WTC11 (cell line): ENCODE measurements at regions not wholly inside any gene's neighbourhood (a gene's known extent, or its start where the extent isn't known, plus 50 kb on each side); places are given as distances from the start of the nearest gene placed in this dataset.

Source experiments
- ATF6 ChIP-seq: sonication (generic); formaldehyde crosslinking; IDR thresholded peaks from 2 replicates; pipeline ENCODE4 v1.8.1; 2023; ENCODE audit warnings: mild to moderate bottlenecking, missing genetic modification reagents
- CBFB ChIP-seq: sonication (generic); formaldehyde crosslinking; IDR thresholded peaks from 2 replicates; pipeline ENCODE4 v1.8.1; 2022; ENCODE audit warnings: mild to moderate bottlenecking, low read depth, missing genetic modification reagents
- CTCF ChIP-seq: fragments of 200-600 bp; IDR thresholded peaks from 2 replicates; pipeline ENCODE4 v1.8.0; 2022; ENCODE audit warnings: antibody characterized with exemption
- FOXJ3 ChIP-seq: sonication (generic); formaldehyde crosslinking; IDR thresholded peaks from 2 replicates; pipeline ENCODE4 v1.9.0; 2021; ENCODE audit warnings: missing genetic modification reagents, mild to moderate bottlenecking, borderline replicate concordance
- FOXK1 ChIP-seq: sonication (generic); formaldehyde crosslinking; IDR thresholded peaks from 2 replicates; pipeline ENCODE4 v1.8.0; 2022; ENCODE audit warnings: mild to moderate bottlenecking, moderate library complexity, missing genetic modification reagents
- FOXP1 ChIP-seq: sonication (generic); formaldehyde crosslinking; IDR thresholded peaks from 2 replicates; pipeline ENCODE4 v1.8.0; 2022; ENCODE audit warnings: missing genetic modification reagents, mild to moderate bottlenecking, moderate library complexity, borderline replicate concordance
- IRF1 ChIP-seq: sonication (generic); formaldehyde crosslinking; IDR thresholded peaks from 2 replicates; pipeline ENCODE4 v1.8.0; 2023; ENCODE audit warnings: missing genetic modification reagents
- MAX ChIP-seq: sonication (generic); formaldehyde crosslinking; IDR thresholded peaks from 2 replicates; pipeline ENCODE4 v1.8.0; 2022; ENCODE audit warnings: mild to moderate bottlenecking, missing genetic modification reagents
- RORB ChIP-seq: fragments of 250-450 bp; sonication (Bioruptor Pico); IDR thresholded peaks from 2 replicates; pipeline ENCODE4 v1.9.0; 2021; ENCODE audit warnings: mild to moderate bottlenecking
- SOX15 ChIP-seq: fragments of 250-450 bp; sonication (Bioruptor Pico); IDR thresholded peaks from 2 replicates; pipeline ENCODE4 v1.9.0; 2021; ENCODE audit warnings: mild to moderate bottlenecking
- USF1 ChIP-seq: sonication (generic); formaldehyde crosslinking; IDR thresholded peaks from 2 replicates; pipeline ENCODE4 v1.8.0; 2022; ENCODE audit warnings: mild to moderate bottlenecking, missing genetic modification reagents
- ZSCAN18 ChIP-seq: fragments of 250-450 bp; sonication (Bioruptor Pico); IDR thresholded peaks from 2 replicates; pipeline ENCODE4 v2.1.2; 2022; ENCODE audit warnings: mild to moderate bottlenecking, moderate library complexity

- TF ChIP-seq CTCF, result no peak
- TF ChIP-seq RORB (CRISPR knock-in tag), result no peak
- no peak for TF ChIP-seq FOXK1 (CRISPR knock-in tag)
- no peak for TF ChIP-seq ZSCAN18 (CRISPR knock-in tag)
- TF ChIP-seq FOXJ3, result no peak
- no peak for TF ChIP-seq IRF1 (CRISPR knock-in tag)
- TF ChIP-seq ATF6, result no peak
- TF ChIP-seq CBFB, result no peak
- no peak for TF ChIP-seq FOXP1 (CRISPR knock-in tag)
- no peak for TF ChIP-seq USF1 (CRISPR knock-in tag)
- no peak for TF ChIP-seq SOX15 (CRISPR knock-in tag)
- TF ChIP-seq MAX (CRISPR knock-in tag), result no peak
Measured at GRCh38 chr14:62015243-62015642, 253.0 kb downstream of the SNAPC1 start.
